HCT116 (cell line): ENCODE measurements at regions not wholly inside any gene's neighbourhood (a gene's known extent, or its start where the extent isn't known, plus 50 kb on each side); places are given as distances from the start of the nearest gene placed in this dataset.

ENCODE experiments used
- EZH2 ChIP-seq: fragments of 200-600 bp; sonication (generic); IDR thresholded peaks from 2 replicates; pipeline ENCODE4 v1.6.1; 2017; ENCODE audit warnings: antibody characterized with exemption, mixed run types
- SIN3A ChIP-seq: IDR thresholded peaks from 2 replicates; pipeline ENCODE4 v1.6.1; 2012; ENCODE audit warnings: low read depth
- TF ChIP-seq, protein P1 (sequence below), 3 experiments: fragments of 200-600 bp in 1 of 3; sonication (generic) in 1 of 3; IDR thresholded peaks in 2 of 3; conservative IDR thresholded peaks in 1 of 3; 2 replicates each; pipeline ENCODE4 v1.5.1; 2012 to 2017; ENCODE audit warnings: low read depth in 2 of 3, low read length in 2 of 3, antibody characterized with exemption in 1 of 3, borderline replicate concordance in 1 of 3, control low read depth in 1 of 3, mild to moderate bottlenecking in 1 of 3, mixed read lengths in 1 of 3, mixed run types in 1 of 3, moderate library complexity in 1 of 3; ENCODE audit not compliant: insufficient read depth in 1 of 3

DNA sequence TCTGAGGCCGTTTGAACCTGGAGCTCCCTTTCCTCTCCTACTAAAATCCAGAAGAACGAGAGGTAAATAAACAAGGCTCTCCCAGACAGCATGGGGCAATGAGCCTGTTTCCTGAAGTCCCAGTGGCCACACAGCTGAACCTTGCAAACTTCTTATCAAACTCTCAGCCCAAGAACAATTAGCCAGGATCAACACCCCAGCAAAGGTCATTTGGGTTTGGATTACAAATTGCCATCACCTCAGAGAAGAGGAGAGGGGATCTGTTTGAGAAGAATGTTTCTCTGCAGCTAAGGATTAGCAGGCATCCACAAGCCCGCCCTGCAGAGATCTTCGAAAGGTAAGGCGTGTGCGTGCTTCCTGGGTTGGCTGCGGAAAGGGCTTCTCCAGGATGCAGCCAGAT, 201.9 kb upstream of the SOX1 start:
- TF ChIP-seq, protein P1, sequence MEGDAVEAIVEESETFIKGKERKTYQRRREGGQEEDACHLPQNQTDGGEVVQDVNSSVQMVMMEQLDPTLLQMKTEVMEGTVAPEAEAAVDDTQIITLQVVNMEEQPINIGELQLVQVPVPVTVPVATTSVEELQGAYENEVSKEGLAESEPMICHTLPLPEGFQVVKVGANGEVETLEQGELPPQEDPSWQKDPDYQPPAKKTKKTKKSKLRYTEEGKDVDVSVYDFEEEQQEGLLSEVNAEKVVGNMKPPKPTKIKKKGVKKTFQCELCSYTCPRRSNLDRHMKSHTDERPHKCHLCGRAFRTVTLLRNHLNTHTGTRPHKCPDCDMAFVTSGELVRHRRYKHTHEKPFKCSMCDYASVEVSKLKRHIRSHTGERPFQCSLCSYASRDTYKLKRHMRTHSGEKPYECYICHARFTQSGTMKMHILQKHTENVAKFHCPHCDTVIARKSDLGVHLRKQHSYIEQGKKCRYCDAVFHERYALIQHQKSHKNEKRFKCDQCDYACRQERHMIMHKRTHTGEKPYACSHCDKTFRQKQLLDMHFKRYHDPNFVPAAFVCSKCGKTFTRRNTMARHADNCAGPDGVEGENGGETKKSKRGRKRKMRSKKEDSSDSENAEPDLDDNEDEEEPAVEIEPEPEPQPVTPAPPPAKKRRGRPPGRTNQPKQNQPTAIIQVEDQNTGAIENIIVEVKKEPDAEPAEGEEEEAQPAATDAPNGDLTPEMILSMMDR (IDR thresholded peaks at IDR 0.05 in 2 of 3, conservative IDR thresholded peaks at IDR 0.05 in 1 of 3; ENCODE audit: borderline replicate concordance in 1 of 3, insufficient read depth in 1 of 3, low read depth in 2 of 3, low read length in 2 of 3): no peak
- TF ChIP-seq SIN3A (no peak), EZH2 (no peak)
